Brain pericyte (primary cell): ENCODE measurements at regions not wholly inside any gene's neighbourhood (a gene's known extent, or its start where the extent isn't known, plus 50 kb on each side); places are given as distances from the start of the nearest gene placed in this dataset.

Source experiments
- DNase-seq: peaks from one replicate; pipeline ENCODE4 v3.0.0-alpha.2; 2012; ENCODE audit warnings: low read depth, low spot score

- no peak for DNase-seq
These were observed 183.0 kb downstream of the GBA3 start for GRCh38 chr4:22875587-22876257.

- no peak for DNase-seq
These were observed 181.7 kb downstream of the GBA3 start for GRCh38 chr4:22874334-22874912.

- DNase-seq, result no peak
These were observed 181.2 kb downstream of the GBA3 start for GRCh38 chr4:22873899-22874298.

- DNase-seq, result no peak
These were observed 178.2 kb downstream of the GBA3 start for GRCh38 chr4:22870847-22871449.

- no peak for DNase-seq
These were observed 176.5 kb downstream of the GBA3 start for GRCh38 chr4:22869235-22869634.
